C4-2B (cell line): ENCODE measurements at regions not wholly inside any gene's neighbourhood (a gene's known extent, or its start where the extent isn't known, plus 50 kb on each side); places are given as distances from the start of the nearest gene placed in this dataset.

Experiments
- ZFX ChIP-seq: fragments of 450-650 bp; IDR thresholded peaks from 2 replicates; pipeline ENCODE4 v1.6.1; 2017
- TF ChIP-seq, protein P1 (sequence below): fragments of 450-650 bp; conservative IDR thresholded peaks from 2 replicates; pipeline ENCODE4 v1.5.1; 2017; ENCODE audit warnings: mild to moderate bottlenecking

DNA sequence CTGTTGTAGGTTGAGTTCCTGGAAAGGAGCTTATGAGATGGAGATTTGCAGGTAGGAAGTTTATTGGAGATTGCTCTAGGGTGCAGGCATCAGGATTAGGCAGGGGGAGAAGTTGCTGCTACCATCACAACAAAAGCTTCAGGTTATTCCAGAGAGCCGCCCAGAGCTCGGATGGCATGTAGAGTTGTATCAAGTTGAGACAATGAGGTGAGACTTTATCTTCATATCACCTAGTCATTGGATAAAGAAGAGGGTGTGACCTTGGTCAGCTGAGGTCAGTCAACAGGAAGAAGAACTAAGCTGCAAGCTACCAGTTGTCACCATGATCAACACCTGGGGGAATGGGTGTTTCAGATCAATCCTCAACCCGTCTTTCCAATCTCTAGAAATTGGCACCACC lies 342.0 kb downstream of the RFC3 start:
- TF ChIP-seq, protein P1, sequence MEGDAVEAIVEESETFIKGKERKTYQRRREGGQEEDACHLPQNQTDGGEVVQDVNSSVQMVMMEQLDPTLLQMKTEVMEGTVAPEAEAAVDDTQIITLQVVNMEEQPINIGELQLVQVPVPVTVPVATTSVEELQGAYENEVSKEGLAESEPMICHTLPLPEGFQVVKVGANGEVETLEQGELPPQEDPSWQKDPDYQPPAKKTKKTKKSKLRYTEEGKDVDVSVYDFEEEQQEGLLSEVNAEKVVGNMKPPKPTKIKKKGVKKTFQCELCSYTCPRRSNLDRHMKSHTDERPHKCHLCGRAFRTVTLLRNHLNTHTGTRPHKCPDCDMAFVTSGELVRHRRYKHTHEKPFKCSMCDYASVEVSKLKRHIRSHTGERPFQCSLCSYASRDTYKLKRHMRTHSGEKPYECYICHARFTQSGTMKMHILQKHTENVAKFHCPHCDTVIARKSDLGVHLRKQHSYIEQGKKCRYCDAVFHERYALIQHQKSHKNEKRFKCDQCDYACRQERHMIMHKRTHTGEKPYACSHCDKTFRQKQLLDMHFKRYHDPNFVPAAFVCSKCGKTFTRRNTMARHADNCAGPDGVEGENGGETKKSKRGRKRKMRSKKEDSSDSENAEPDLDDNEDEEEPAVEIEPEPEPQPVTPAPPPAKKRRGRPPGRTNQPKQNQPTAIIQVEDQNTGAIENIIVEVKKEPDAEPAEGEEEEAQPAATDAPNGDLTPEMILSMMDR: no peak
- TF ChIP-seq ZFX: no peak
